HG02840 (cell line): ENCODE measurements at regions not wholly inside any gene's neighbourhood (a gene's known extent, or its start where the extent isn't known, plus 50 kb on each side); places are given as distances from the start of the nearest gene placed in this dataset.

Experiments
- ATAC-seq: cut with Tn5 transposase; IDR thresholded peaks from one replicate; pipeline ENCODE4 v1.9.1; 2021; ENCODE audit warnings: mild to moderate bottlenecking, moderate library complexity, moderate number of reproducible peaks; ENCODE audit not compliant: unreplicated experiment, low FRiP score

GRCh38 chr10:90171014-90171722 is 469.8 kb downstream of the KIF20B start:
- no peak for ATAC-seq

- ATAC-seq, result no peak
Measured at GRCh38 chr10:90174531-90174930, 473.1 kb downstream of the KIF20B start.

GRCh38 chr10:90175161-90175681 is 473.8 kb downstream of the KIF20B start:
- ATAC-seq, result no peak

- no peak for ATAC-seq
Measured at GRCh38 chr10:90179696-90180407, 478.5 kb downstream of the KIF20B start.

GRCh38 chr10:90180886-90181691 is 479.7 kb downstream of the KIF20B start:
- no peak for ATAC-seq

GRCh38 chr10:90192825-90193224 is 491.4 kb downstream of the KIF20B start:
- no peak for ATAC-seq

- ATAC-seq, result no peak
Measured at GRCh38 chr10:90193240-90193985, 492.0 kb downstream of the KIF20B start.

GRCh38 chr10:90195288-90195840 is 494.0 kb downstream of the KIF20B start:
- ATAC-seq, result no peak

GRCh38 chr10:90197766-90198165 is 496.4 kb downstream of the KIF20B start:
- no peak for ATAC-seq

- ATAC-seq, result no peak
Measured at GRCh38 chr10:90199093-90199492, 497.7 kb downstream of the KIF20B start.

GRCh38 chr10:90199513-90199912 is 498.1 kb downstream of the KIF20B start:
- no peak for ATAC-seq

- ATAC-seq, result no peak
Measured at GRCh38 chr10:90204131-90204955, 503.0 kb downstream of the KIF20B start.

GRCh38 chr10:90204956-90205314 is 503.5 kb downstream of the KIF20B start:
- no peak for ATAC-seq

GRCh38 chr10:90205340-90205739 is 503.9 kb downstream of the KIF20B start:
- no peak for ATAC-seq

GRCh38 chr10:90213346-90213745 is 512.0 kb downstream of the KIF20B start:
- ATAC-seq, result no peak

GRCh38 chr10:90218846-90219245 is 517.5 kb downstream of the KIF20B start:
- no peak for ATAC-seq

GRCh38 chr10:90222372-90222771 is 521.0 kb downstream of the KIF20B start:
- ATAC-seq, result no peak

- no peak for ATAC-seq
Measured at GRCh38 chr10:90222939-90223338, 521.5 kb downstream of the KIF20B start.
